Activated T-cell treated with anti-CD3 and anti-CD28 coated beads, Interleukin-2, amount 50 U/mL, for 72 hours (primary cell): ENCODE measurements at regions not wholly inside any gene's neighbourhood (a gene's known extent, or its start where the extent isn't known, plus 50 kb on each side); places are given as distances from the start of the nearest gene placed in this dataset.
"Not testable (repeated sequence)": the region's sequence is repeated elsewhere in the genome, so short reads cannot be mapped to it uniquely, and the experiment has no call there.

Source experiments
- ATAC-seq, 2 donors: fragments of 150-1000 bp; cut with Tn5 transposase; replicated peaks in 1 of 2; 2 replicates each; pipeline ENCODE4 v1.10.0; 2021; ENCODE audit warnings: moderate library complexity in 2 of 2, mild to moderate bottlenecking in 1 of 2
- DNase-seq, 2 donors: peaks; one replicate each; pipeline ENCODE4 v3.0.0; 2021 to 2022; ENCODE audit warnings: mixed read lengths in 1 of 2
- H3K27ac Mint-ChIP-seq: one replicate; pipeline ENCODE4 v1.8.0; 2022; ENCODE audit warnings: mild to moderate bottlenecking, moderate library complexity, mixed read lengths
- H3K27me3 Mint-ChIP-seq: one replicate; pipeline ENCODE4 v1.8.0; 2022; ENCODE audit warnings: low read depth, mixed read lengths
- H3K36me3 Mint-ChIP-seq, 2 donors: one replicate each; pipeline ENCODE4 v1.8.0; 2022; ENCODE audit warnings: mixed read lengths in 2 of 2, mild to moderate bottlenecking in 1 of 2; ENCODE audit not compliant: insufficient read depth in 2 of 2
- H3K4me1 Mint-ChIP-seq: one replicate; pipeline ENCODE4 v1.8.0; 2022; ENCODE audit warnings: low read depth, mixed read lengths
- H3K4me3 Mint-ChIP-seq, 2 donors: one replicate each; pipeline ENCODE4 v1.8.0; 2022; ENCODE audit warnings: mild to moderate bottlenecking in 2 of 2, mixed read lengths in 2 of 2, moderate library complexity in 2 of 2
- H3K9me3 Mint-ChIP-seq, 2 donors: one replicate each; pipeline ENCODE4 v1.8.0; 2022; ENCODE audit warnings: mixed read lengths in 2 of 2

- Mint-ChIP-seq H3K4me3 (no peak overlapping the region), H3K27me3 (no peaks in the 10 kb centered on the region)
- DNase-seq, result no peak
Measured at GRCh38 chr11:71325418-71326327, 73.3 kb upstream of the SHANK2 start.

GRCh38 chr11:71324788-71325417 is 72.5 kb upstream of the SHANK2 start:
- H3K9me3 Mint-ChIP-seq, result no peaks in the 10 kb centered on the region
- no peak overlapping the region for H3K27ac Mint-ChIP-seq
- ATAC-seq (no peak), DNase-seq (no peak)
- H3K27me3 Mint-ChIP-seq, result no peaks in the 10 kb centered on the region
- H3K4me1 Mint-ChIP-seq, result no peaks in the 10 kb centered on the region
- no peak overlapping the region for H3K4me3 Mint-ChIP-seq
- no peaks in the 10 kb centered on the region for H3K36me3 Mint-ChIP-seq

More at GRCh38 chr11:71325418-71326327, 73.3 kb upstream of the SHANK2 start:
- no peak for ATAC-seq
- Mint-ChIP-seq H3K27ac (no peak overlapping the region), H3K4me1 (no peaks in the 10 kb centered on the region), H3K36me3 (no peaks in the 10 kb centered on the region), H3K9me3 (no peaks in the 10 kb centered on the region)

GRCh38 chr11:71323876-71324526 is 71.6 kb upstream of the SHANK2 start:
- Mint-ChIP-seq H3K27ac (no peak overlapping the region), H3K27me3 (peaks cover 7% of the 10 kb centered on the region), H3K36me3 (peaks cover 0 to 1% of the 10 kb centered on the region in 2 donors), H3K4me3 (no peak overlapping the region), H3K4me1 (no peaks in the 10 kb centered on the region), H3K9me3 (peaks cover 0 to 4% of the 10 kb centered on the region in 2 donors)
- no peak for DNase-seq
- ATAC-seq, result no peak

- H3K9me3 Mint-ChIP-seq, result peaks cover 0 to 4% of the 10 kb centered on the region in 2 donors
- ATAC-seq (no peak), DNase-seq (no peak)
- H3K4me1 Mint-ChIP-seq, result no peaks in the 10 kb centered on the region
- H3K27me3 Mint-ChIP-seq, result peaks cover 14% of the 10 kb centered on the region
- H3K36me3 Mint-ChIP-seq, result peaks cover 0 to 1% of the 10 kb centered on the region in 2 donors
- H3K27ac Mint-ChIP-seq, result no peak overlapping the region
- no peak overlapping the region for H3K4me3 Mint-ChIP-seq
Measured at GRCh38 chr11:71322861-71323582, 70.6 kb upstream of the SHANK2 start.

GRCh38 chr11:71322192-71322735 is 69.9 kb upstream of the SHANK2 start:
- H3K4me1 Mint-ChIP-seq, result no peaks in the 10 kb centered on the region
- H3K4me3 Mint-ChIP-seq, result no peak overlapping the region

GRCh38 chr11:71321433-71322191 is 69.2 kb upstream of the SHANK2 start:
- H3K36me3 Mint-ChIP-seq, result peaks cover 0 to 3% of the 10 kb centered on the region in 2 donors

More at GRCh38 chr11:71322192-71322735, 69.9 kb upstream of the SHANK2 start:
- H3K27ac Mint-ChIP-seq, result no peak overlapping the region
- no peak for DNase-seq
- no peak for ATAC-seq
- peaks cover 0 to 3% of the 10 kb centered on the region in 2 donors for H3K36me3 Mint-ChIP-seq
- peaks cover 1 to 8% of the 10 kb centered on the region in 2 donors for H3K9me3 Mint-ChIP-seq
- H3K27me3 Mint-ChIP-seq, result peaks cover 14% of the 10 kb centered on the region

GRCh38 chr11:71316701-71317100 is 64.3 kb upstream of the SHANK2 start:
- H3K27me3 Mint-ChIP-seq, result peaks cover 14% of the 10 kb centered on the region
- H3K4me3 Mint-ChIP-seq, result no peak overlapping the region
- H3K9me3 Mint-ChIP-seq, result peaks cover 4 to 10% of the 10 kb centered on the region in 2 donors

More at GRCh38 chr11:71321433-71322191, 69.2 kb upstream of the SHANK2 start:
- Mint-ChIP-seq H3K9me3 (peaks cover 3 to 8% of the 10 kb centered on the region in 2 donors), H3K27ac (no peak overlapping the region), H3K4me1 (no peaks in the 10 kb centered on the region), H3K4me3 (no peak overlapping the region), H3K27me3 (peaks cover 14% of the 10 kb centered on the region)
- no peak for DNase-seq
- ATAC-seq, result no peak

GRCh38 chr11:71312616-71313015 is 60.2 kb upstream of the SHANK2 start:
- H3K9me3 Mint-ChIP-seq, H3K36me3 Mint-ChIP-seq, H3K27me3 Mint-ChIP-seq, DNase-seq, ATAC-seq, H3K27ac Mint-ChIP-seq, H3K4me1 Mint-ChIP-seq, H3K4me3 Mint-ChIP-seq: not testable (repeated sequence)

More at GRCh38 chr11:71316701-71317100, 64.3 kb upstream of the SHANK2 start:
- Mint-ChIP-seq H3K27ac (no peak overlapping the region), H3K4me1 (no peaks in the 10 kb centered on the region), H3K36me3 (peaks cover 0 to 3% of the 10 kb centered on the region in 2 donors)
- no peak for ATAC-seq
- DNase-seq, result no peak

GRCh38 chr11:71311928-71312510 is 59.6 kb upstream of the SHANK2 start:
- no peak for ATAC-seq
- H3K9me3 Mint-ChIP-seq, result peaks cover 2 to 3% of the 10 kb centered on the region in 2 donors
- DNase-seq, result no peak
- no peak overlapping the region for H3K4me3 Mint-ChIP-seq
- no peak overlapping the region for H3K27ac Mint-ChIP-seq
- no peaks in the 10 kb centered on the region for H3K36me3 Mint-ChIP-seq
- H3K27me3 Mint-ChIP-seq, result no peaks in the 10 kb centered on the region
- H3K4me1 Mint-ChIP-seq, result no peaks in the 10 kb centered on the region

- H3K36me3 Mint-ChIP-seq, result no peaks in the 10 kb centered on the region
- peaks cover 0 to 3% of the 10 kb centered on the region in 2 donors for H3K9me3 Mint-ChIP-seq
- no peaks in the 10 kb centered on the region for H3K4me1 Mint-ChIP-seq
- no peak for ATAC-seq
- H3K4me3 Mint-ChIP-seq, result no peak overlapping the region
- H3K27me3 Mint-ChIP-seq, result no peaks in the 10 kb centered on the region
- H3K27ac Mint-ChIP-seq, result no peak overlapping the region
- no peak for DNase-seq
Measured at GRCh38 chr11:71311176-71311925, 59.0 kb upstream of the SHANK2 start.

GRCh38 chr11:71310184-71310583 is 57.8 kb upstream of the SHANK2 start:
- H3K27me3 Mint-ChIP-seq, result no peaks in the 10 kb centered on the region
- peaks cover 0 to 2% of the 10 kb centered on the region in 2 donors for H3K9me3 Mint-ChIP-seq
- DNase-seq (no peak), ATAC-seq (no peak)
- no peaks in the 10 kb centered on the region for H3K4me1 Mint-ChIP-seq
- H3K4me3 Mint-ChIP-seq, result no peak overlapping the region
- H3K36me3 Mint-ChIP-seq, result no peaks in the 10 kb centered on the region
- H3K27ac Mint-ChIP-seq, result no peak overlapping the region
